ENCODE measurements at regions not wholly inside any gene's neighbourhood (a gene's known extent, or its start where the extent isn't known, plus 50 kb on each side); places are given as distances from the start of the nearest gene placed in this dataset.

DNA sequence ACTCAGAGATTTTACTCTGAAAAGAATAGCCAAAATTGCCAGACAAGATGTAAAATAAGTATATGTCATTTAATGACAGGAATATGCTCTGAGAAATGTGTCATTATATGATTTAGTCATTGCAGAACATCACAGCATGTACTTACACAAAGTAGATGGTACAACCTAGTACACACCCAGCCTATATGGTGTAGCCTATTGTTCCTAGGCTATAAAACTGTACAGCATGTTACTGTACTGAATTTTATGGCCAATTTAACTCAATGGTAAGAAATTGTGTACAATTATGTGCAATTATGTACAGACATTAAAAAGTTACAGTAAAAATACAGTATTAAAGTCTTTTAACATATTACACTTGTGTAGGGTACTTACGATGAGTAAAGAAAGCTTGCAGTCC, 311.9 kb upstream of the EPHA7 start:
- Histone ChIP-seq H3K4me3 (ENCODE audit: low read depth, low read length) (no peak overlapping the region), H3K27me3 (replicated peaks) (no peaks in the 10 kb centered on the region), H3K36me3 (replicated peaks) (no peaks in the 10 kb centered on the region), H3K27ac (no peak overlapping the region)
- in situ Hi-C loops (cut with HindIII; ENCODE audit: low pct_ligation_motif_present, low sequenced_read_pairs): no loop called here
- DNase-seq: no peak
- TF ChIP-seq, protein P1, sequence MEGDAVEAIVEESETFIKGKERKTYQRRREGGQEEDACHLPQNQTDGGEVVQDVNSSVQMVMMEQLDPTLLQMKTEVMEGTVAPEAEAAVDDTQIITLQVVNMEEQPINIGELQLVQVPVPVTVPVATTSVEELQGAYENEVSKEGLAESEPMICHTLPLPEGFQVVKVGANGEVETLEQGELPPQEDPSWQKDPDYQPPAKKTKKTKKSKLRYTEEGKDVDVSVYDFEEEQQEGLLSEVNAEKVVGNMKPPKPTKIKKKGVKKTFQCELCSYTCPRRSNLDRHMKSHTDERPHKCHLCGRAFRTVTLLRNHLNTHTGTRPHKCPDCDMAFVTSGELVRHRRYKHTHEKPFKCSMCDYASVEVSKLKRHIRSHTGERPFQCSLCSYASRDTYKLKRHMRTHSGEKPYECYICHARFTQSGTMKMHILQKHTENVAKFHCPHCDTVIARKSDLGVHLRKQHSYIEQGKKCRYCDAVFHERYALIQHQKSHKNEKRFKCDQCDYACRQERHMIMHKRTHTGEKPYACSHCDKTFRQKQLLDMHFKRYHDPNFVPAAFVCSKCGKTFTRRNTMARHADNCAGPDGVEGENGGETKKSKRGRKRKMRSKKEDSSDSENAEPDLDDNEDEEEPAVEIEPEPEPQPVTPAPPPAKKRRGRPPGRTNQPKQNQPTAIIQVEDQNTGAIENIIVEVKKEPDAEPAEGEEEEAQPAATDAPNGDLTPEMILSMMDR (IDR thresholded peaks at IDR 0.05; ENCODE audit: low read depth, low read length, missing control alignments): no peak

GRCh38 chr6:93728150-93728549, 308.8 kb upstream of the EPHA7 start:
- TF ChIP-seq, protein P1 (IDR thresholded peaks at IDR 0.05; ENCODE audit: low read depth, low read length, missing control alignments): no peak
- in situ Hi-C loops (cut with HindIII; ENCODE audit: low pct_ligation_motif_present, low sequenced_read_pairs): no loop called here
- H3K36me3 ChIP-seq (replicated peaks): no peaks in the 10 kb centered on the region
- H3K27me3 ChIP-seq (replicated peaks): no peaks in the 10 kb centered on the region
- no peak overlapping the region for H3K27ac ChIP-seq
- no peak overlapping the region for H3K4me3 ChIP-seq (ENCODE audit: low read depth, low read length)
- no peak for DNase-seq

DNA sequence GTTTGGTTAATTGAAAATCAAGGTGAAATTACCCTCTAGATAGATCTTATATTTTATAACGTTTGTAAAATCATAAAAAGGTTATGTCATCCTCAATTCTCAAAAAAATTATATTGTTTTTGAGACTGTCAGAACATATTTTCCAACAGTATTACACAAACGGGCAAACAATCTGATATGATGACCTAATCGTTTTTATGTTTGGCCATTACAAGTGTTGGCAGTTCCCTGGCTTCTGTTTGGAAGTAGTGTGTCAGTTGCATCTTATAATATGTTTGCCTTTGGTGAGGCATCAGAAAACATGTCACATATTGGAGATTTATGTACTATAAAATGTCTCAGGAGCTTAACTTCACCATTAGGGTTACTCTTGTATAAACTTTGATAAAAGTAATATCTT, 308.1 kb upstream of the EPHA7 start:
- TF ChIP-seq, protein P1 (IDR thresholded peaks at IDR 0.05; ENCODE audit: low read depth, low read length, missing control alignments): no peak
- Histone ChIP-seq H3K27ac (no peak overlapping the region), H3K36me3 (replicated peaks) (no peaks in the 10 kb centered on the region), H3K27me3 (replicated peaks) (no peaks in the 10 kb centered on the region), H3K4me3 (ENCODE audit: low read depth, low read length) (no peak overlapping the region)
- DNase-seq: no peak
- in situ Hi-C loops (cut with HindIII; ENCODE audit: low pct_ligation_motif_present, low sequenced_read_pairs): no loop called here

- in situ Hi-C loops (cut with HindIII; ENCODE audit: low pct_ligation_motif_present, low sequenced_read_pairs): no loop called here
Observed at GRCh38 chr6:93721386-93722048, 302.2 kb upstream of the EPHA7 start.

DNA sequence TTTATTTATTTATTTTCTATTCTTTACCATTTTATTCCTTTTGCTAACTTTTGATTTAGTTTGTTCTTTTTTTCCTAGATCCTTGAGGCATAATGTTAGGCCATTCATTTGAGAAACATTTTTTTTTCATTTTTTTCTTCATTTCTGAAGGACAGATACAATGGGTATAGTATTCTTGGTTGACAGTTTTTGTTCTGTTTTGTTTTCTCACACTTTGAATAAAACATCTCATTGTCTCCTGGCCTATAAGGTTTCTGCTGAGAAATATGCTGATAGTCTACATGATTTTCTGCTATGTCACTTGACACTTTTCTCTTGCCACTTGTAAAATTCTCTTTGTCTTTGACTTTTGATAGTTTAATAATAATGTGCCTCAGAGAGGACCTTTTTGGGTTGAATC, 294.6 kb upstream of the EPHA7 start:
- no peak for DNase-seq
- Histone ChIP-seq H3K27me3 (replicated peaks) (no peaks in the 10 kb centered on the region), H3K27ac (no peak overlapping the region), H3K4me3 (ENCODE audit: low read depth, low read length) (no peak overlapping the region), H3K36me3 (replicated peaks) (no peaks in the 10 kb centered on the region)
- in situ Hi-C loops (cut with HindIII; ENCODE audit: low pct_ligation_motif_present, low sequenced_read_pairs): no loop called here
- TF ChIP-seq, protein P1 (IDR thresholded peaks at IDR 0.05; ENCODE audit: low read depth, low read length, missing control alignments): no peak

More at GRCh38 chr6:93721386-93722048, 302.2 kb upstream of the EPHA7 start:
- Histone ChIP-seq H3K4me3 (ENCODE audit: low read depth, low read length) (no peak overlapping the region), H3K27me3 (replicated peaks) (no peaks in the 10 kb centered on the region), H3K36me3 (replicated peaks) (no peaks in the 10 kb centered on the region), H3K27ac (no peak overlapping the region)
- TF ChIP-seq, protein P1 (IDR thresholded peaks at IDR 0.05; ENCODE audit: low read depth, low read length, missing control alignments): peak; percentile 78
- peak; percentile 43 for DNase-seq

GRCh38 chr6:93703431-93703830, 284.1 kb upstream of the EPHA7 start:
- TF ChIP-seq, protein P1 (IDR thresholded peaks at IDR 0.05; ENCODE audit: low read depth, low read length, missing control alignments): no peak
- Histone ChIP-seq H3K36me3 (replicated peaks) (no peaks in the 10 kb centered on the region), H3K27me3 (replicated peaks) (no peaks in the 10 kb centered on the region), H3K27ac (no peak overlapping the region), H3K4me3 (ENCODE audit: low read depth, low read length) (no peak overlapping the region)
- in situ Hi-C loops (cut with HindIII; ENCODE audit: low pct_ligation_motif_present, low sequenced_read_pairs): no loop called here
- no peak for DNase-seq

All from brain microvascular endothelial cell (primary cell).